22Rv1 (cell line): ENCODE measurements at regions not wholly inside any gene's neighbourhood (a gene's known extent, or its start where the extent isn't known, plus 50 kb on each side); places are given as distances from the start of the nearest gene placed in this dataset.

Experiments used
- H3K27ac ChIP-seq: fragments of 450-650 bp; 2 replicates; pipeline ENCODE4 v1.5.1; 2017
- ZFX ChIP-seq: fragments of 450-650 bp; IDR thresholded peaks from 2 replicates; pipeline ENCODE4 v1.6.1; 2017; ENCODE audit warnings: antibody characterized with exemption, borderline replicate concordance
- TF ChIP-seq, protein P1 (sequence below): fragments of 450-650 bp; IDR thresholded peaks from 2 replicates; pipeline ENCODE4 v1.5.1; 2017; ENCODE audit warnings: mild to moderate bottlenecking

DNA sequence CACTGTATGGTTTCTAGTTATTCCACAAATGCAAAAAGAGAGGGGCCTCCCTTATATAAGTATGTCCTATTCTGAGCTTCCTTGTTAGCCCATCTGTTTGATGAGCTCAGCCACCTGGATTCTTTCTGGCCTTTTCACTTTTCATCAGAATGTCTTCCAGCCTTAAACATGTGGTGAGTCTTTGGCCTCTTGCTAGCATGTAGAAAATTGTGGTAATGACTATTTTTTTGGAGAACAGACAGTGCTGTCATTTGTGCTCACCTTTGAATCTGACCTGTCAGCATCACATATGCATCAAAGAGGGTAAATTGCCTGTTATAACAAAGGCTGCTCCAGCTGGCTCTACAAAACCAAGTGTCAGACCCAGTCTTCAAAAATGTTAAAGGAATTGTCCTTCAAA, 558.7 kb downstream of the RAB38 start:
- H3K27ac ChIP-seq, result no peak overlapping the region

DNA sequence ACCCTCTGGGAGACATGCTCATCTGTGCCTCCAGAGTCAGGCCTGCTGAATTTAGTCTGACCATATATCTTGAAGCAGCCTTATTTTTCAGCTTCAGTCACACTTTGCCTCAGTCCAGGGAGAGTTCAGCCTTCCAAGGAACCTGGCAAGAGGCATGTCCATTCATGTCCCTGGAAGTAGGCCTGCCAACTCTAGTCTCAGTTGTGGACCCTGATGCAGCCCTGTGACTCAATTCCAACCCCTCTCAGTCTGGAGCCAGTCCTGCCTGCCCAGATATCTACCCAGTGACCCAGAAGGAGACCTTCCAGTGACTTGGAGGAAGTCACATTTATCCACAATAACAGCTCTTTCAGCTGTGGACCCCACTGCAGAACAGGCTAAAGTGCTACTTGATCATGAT, 566.6 kb downstream of the TMEM135 start:
- no peak for TF ChIP-seq ZFX
- TF ChIP-seq, protein P1, sequence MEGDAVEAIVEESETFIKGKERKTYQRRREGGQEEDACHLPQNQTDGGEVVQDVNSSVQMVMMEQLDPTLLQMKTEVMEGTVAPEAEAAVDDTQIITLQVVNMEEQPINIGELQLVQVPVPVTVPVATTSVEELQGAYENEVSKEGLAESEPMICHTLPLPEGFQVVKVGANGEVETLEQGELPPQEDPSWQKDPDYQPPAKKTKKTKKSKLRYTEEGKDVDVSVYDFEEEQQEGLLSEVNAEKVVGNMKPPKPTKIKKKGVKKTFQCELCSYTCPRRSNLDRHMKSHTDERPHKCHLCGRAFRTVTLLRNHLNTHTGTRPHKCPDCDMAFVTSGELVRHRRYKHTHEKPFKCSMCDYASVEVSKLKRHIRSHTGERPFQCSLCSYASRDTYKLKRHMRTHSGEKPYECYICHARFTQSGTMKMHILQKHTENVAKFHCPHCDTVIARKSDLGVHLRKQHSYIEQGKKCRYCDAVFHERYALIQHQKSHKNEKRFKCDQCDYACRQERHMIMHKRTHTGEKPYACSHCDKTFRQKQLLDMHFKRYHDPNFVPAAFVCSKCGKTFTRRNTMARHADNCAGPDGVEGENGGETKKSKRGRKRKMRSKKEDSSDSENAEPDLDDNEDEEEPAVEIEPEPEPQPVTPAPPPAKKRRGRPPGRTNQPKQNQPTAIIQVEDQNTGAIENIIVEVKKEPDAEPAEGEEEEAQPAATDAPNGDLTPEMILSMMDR, result no peak
- H3K27ac ChIP-seq, result no peak overlapping the region

More for the DNA sequence above, 558.7 kb downstream of the RAB38 start:
- TF ChIP-seq, protein P1, result no peak

DNA sequence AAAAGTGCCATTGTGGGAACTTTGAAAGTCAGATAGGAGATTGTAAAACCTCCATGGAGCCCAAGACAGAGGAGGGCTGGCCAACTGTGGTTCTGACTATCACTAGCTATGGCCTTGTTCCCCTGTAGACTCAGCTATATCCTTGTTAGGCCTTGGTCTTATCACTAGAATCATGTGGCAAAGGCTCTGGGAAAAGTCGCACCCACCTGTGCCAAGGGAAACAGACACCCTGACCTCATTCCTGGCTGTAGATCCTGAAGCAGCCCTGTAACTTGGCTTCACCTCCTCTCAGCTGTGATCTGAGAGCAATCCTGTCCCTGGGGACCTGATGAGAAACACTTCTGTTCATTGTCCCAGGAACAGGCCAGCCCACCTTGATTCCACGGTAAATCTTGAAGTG, 566.2 kb downstream of the TMEM135 start:
- H3K27ac ChIP-seq, result no peak overlapping the region
- TF ChIP-seq ZFX, result no peak
- TF ChIP-seq, protein P1, result no peak

DNA sequence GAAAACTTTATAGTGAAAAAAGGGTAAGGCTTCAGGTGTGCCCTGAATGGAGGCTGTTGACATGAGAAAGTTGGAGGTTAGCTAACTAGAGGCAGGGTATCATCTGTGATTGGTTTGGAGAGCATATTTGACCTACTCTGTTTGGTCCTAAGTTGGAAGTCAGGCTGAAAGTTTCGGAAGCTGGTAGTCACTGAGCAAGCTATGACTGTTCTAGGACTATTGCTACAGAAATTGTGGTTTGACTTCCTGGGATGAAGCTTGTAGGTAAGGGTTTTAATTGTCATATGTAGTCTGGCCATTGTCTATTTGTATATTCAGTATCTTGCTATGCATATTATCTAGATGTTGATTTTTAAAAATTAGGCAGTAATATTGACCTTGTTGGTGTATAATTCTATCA, 565.0 kb downstream of the TMEM135 start:
- TF ChIP-seq ZFX, result no peak
- TF ChIP-seq, protein P1, result no peak
- H3K27ac ChIP-seq, result no peak overlapping the region

DNA sequence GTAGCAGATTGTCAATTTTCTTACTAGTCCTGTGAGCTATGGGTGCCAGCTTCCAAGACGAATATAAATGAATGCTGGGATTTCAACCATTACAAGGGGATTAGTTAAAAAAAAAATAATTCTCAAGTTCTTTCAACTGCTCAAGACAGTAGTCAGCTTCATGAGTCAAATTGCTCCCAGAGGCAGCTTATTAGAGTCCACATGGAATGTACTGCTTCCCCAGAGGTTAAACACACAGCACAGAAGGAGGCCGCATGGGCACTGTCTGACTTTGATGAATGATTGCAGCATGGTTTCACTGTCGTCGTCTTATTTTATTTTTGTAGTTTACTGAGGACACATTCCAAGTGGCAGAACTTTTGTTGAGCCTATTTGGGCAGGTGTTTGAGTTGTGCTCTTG, 563.2 kb downstream of the TMEM135 start:
- H3K27ac ChIP-seq, result no peak overlapping the region
- TF ChIP-seq, protein P1, result no peak
- no peak for TF ChIP-seq ZFX

DNA sequence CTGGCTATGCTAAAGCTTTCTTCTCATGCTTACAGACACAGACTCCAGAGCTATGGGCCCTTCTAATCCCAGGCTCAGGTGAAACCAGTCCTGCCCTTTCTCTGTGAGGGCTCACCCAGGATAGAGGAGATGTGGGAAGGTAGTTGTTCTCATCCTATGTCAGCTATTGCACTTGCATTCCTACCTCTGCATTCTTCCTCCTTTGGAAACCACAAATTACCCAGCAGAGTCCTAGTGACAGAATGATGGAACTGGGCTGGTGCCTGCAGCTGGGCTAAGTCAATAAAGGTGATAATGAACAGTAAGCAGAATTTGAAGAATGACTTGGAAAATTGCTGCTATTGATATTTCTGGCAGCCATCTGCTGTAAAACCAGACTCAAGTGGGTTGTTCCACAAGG, 560.0 kb downstream of the TMEM135 start:
- H3K27ac ChIP-seq, result no peak overlapping the region
- TF ChIP-seq, protein P1, result no peak
- TF ChIP-seq ZFX, result no peak

DNA sequence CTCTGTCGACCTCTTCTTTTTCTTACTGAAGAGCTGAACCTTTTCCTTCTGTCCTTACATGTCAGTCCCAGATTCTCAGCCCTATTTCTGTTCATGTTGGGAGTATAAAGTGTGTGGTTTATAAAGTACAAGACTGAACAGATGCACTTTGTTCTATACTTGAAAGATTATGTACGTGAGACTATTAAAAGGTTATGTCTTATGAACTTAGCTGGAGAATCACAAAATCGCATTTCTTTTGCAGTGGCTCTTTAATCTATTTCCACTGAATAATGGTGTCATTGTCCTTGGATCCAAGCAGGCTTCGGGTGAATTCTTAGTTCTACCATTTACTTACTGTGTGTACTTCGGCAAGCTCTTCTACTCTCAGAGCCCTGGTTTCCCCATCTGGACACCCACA, 558.4 kb downstream of the TMEM135 start:
- H3K27ac ChIP-seq, result no peak overlapping the region
- TF ChIP-seq ZFX, result no peak
- TF ChIP-seq, protein P1, result no peak
